WTC11 (cell line): ENCODE measurements at regions not wholly inside any gene's neighbourhood (a gene's known extent, or its start where the extent isn't known, plus 50 kb on each side); places are given as distances from the start of the nearest gene placed in this dataset.

Experiments used
- ATAC-seq: fragments of 200-7000 bp; cut with Tn5 transposase; 2 replicates; pipeline ENCODE4 v1.10.0; 2021; ENCODE audit warnings: mild to moderate bottlenecking, moderate library complexity
- CTCF ChIA-PET: fragments of 300-600 bp; sonication (Branson Sonifier 250); formaldehyde crosslinking; loops from one replicate; lab custom pipeline; 2021; ENCODE audit warnings: antibody characterized with exemption; lab: Charles Lee
- POLR2A ChIA-PET: fragments of 350-600 bp; sonication (Branson Sonifier 250); formaldehyde crosslinking; loops from one replicate; lab custom pipeline; 2021; ENCODE audit warnings: antibody characterized with exemption; lab: Charles Lee
- DNase-seq: peaks from one replicate; pipeline ENCODE4 v3.0.0; 2021; ENCODE audit warnings: low spot score
- H3K27ac Mint-ChIP-seq: 2 replicates; pipeline ENCODE4 v1.8.0; 2021; ENCODE audit warnings: mixed read lengths
- H3K27me3 Mint-ChIP-seq: 2 replicates; pipeline ENCODE4 v1.8.0; 2021; ENCODE audit warnings: low read depth, mild to moderate bottlenecking, moderate library complexity, mixed read lengths
- H3K36me3 Mint-ChIP-seq: 2 replicates; pipeline ENCODE4 v1.8.0; 2021; ENCODE audit warnings: mixed read lengths
- H3K4me1 Mint-ChIP-seq: 2 replicates; pipeline ENCODE4 v1.8.0; 2022; ENCODE audit warnings: mixed read lengths
- H3K4me3 Mint-ChIP-seq: 2 replicates; pipeline ENCODE4 v1.8.0; 2021; ENCODE audit warnings: mild to moderate bottlenecking, moderate library complexity, mixed read lengths
- H3K9me3 Mint-ChIP-seq: 2 replicates; pipeline ENCODE4 v1.8.0; 2021; ENCODE audit warnings: mixed read lengths
- AR ChIP-seq: fragments of 250-450 bp; sonication (Bioruptor Pico); IDR thresholded peaks from 2 replicates; pipeline ENCODE4 v1.9.0; 2021; ENCODE audit warnings: mild to moderate bottlenecking
- ATF2 ChIP-seq: sonication (generic); formaldehyde crosslinking; IDR thresholded peaks from 2 replicates; pipeline ENCODE4 v1.8.1; 2022; ENCODE audit warnings: low read depth, missing genetic modification reagents, borderline replicate concordance
- ATF3 ChIP-seq: sonication (generic); formaldehyde crosslinking; conservative IDR thresholded peaks from 2 replicates; pipeline ENCODE4 v1.8.1; 2022; ENCODE audit warnings: mild to moderate bottlenecking, missing genetic modification reagents
- CTCF ChIP-seq: fragments of 200-600 bp; IDR thresholded peaks from 2 replicates; pipeline ENCODE4 v1.8.0; 2022; ENCODE audit warnings: antibody characterized with exemption
- E2F1 ChIP-seq: sonication (generic); formaldehyde crosslinking; IDR thresholded peaks from 2 replicates; pipeline ENCODE4 v1.8.0; 2022; ENCODE audit warnings: mild to moderate bottlenecking, missing genetic modification reagents
- ELF4 ChIP-seq: sonication (generic); formaldehyde crosslinking; IDR thresholded peaks from 2 replicates; pipeline ENCODE4 v1.8.1; 2022; ENCODE audit warnings: low read depth, mild to moderate bottlenecking, moderate library complexity, missing genetic modification reagents
- EMX1 ChIP-seq: fragments of 250-450 bp; sonication (Bioruptor Pico); IDR thresholded peaks from 2 replicates; pipeline ENCODE4 v1.8.0; 2021; ENCODE audit warnings: mild to moderate bottlenecking
- FOXJ3 ChIP-seq: sonication (generic); formaldehyde crosslinking; IDR thresholded peaks from 2 replicates; pipeline ENCODE4 v1.9.0; 2021; ENCODE audit warnings: missing genetic modification reagents, mild to moderate bottlenecking, borderline replicate concordance
- FOXK1 ChIP-seq: sonication (generic); formaldehyde crosslinking; IDR thresholded peaks from 2 replicates; pipeline ENCODE4 v1.8.0; 2022; ENCODE audit warnings: mild to moderate bottlenecking, moderate library complexity, missing genetic modification reagents
- GABPB1 ChIP-seq: sonication (generic); formaldehyde crosslinking; IDR thresholded peaks from 2 replicates; pipeline ENCODE4 v1.8.1; 2023; ENCODE audit warnings: mild to moderate bottlenecking, missing genetic modification reagents
- GRHL2 ChIP-seq: fragments of 250-450 bp; sonication (Bioruptor Pico); IDR thresholded peaks from 2 replicates; pipeline ENCODE4 v1.8.0; 2022; ENCODE audit warnings: mild to moderate bottlenecking, moderate library complexity; ENCODE audit not compliant: insufficient replicate concordance, severe bottlenecking
- GTF2I ChIP-seq: fragments of 250-450 bp; sonication (Bioruptor Pico); conservative IDR thresholded peaks from 2 replicates; pipeline ENCODE4 v1.4.0; 2021; ENCODE audit warnings: mild to moderate bottlenecking
- NFATC4 ChIP-seq: fragments of 250-450 bp; sonication (Bioruptor Pico); IDR thresholded peaks from 2 replicates; pipeline ENCODE4 v1.9.0; 2021; ENCODE audit warnings: mild to moderate bottlenecking
- NFYB ChIP-seq: sonication (generic); formaldehyde crosslinking; conservative IDR thresholded peaks from 2 replicates; pipeline ENCODE4 v1.8.0; 2022; ENCODE audit warnings: low read depth, missing genetic modification reagents
- OVOL2 ChIP-seq: fragments of 250-450 bp; sonication (Bioruptor Pico); IDR thresholded peaks from 2 replicates; pipeline ENCODE4 v1.9.0; 2021; ENCODE audit warnings: mild to moderate bottlenecking, borderline replicate concordance
- ZBTB43 ChIP-seq: sonication (generic); formaldehyde crosslinking; IDR thresholded peaks from 2 replicates; pipeline ENCODE4 v1.8.1; 2023; ENCODE audit warnings: mild to moderate bottlenecking, missing genetic modification reagents
- ZNF219 ChIP-seq: sonication (generic); formaldehyde crosslinking; IDR thresholded peaks from 2 replicates; pipeline ENCODE4 v1.8.0; 2023; ENCODE audit warnings: missing genetic modification reagents, mild to moderate bottlenecking, borderline replicate concordance
- ZNF416 ChIP-seq: fragments of 250-450 bp; sonication (Bioruptor Pico); IDR thresholded peaks from 2 replicates; pipeline ENCODE4 v1.9.0; 2021; ENCODE audit warnings: mild to moderate bottlenecking, inconsistent platforms
- ZNF512 ChIP-seq: sonication (generic); formaldehyde crosslinking; IDR thresholded peaks from 2 replicates; pipeline ENCODE4 v1.8.1; 2022; ENCODE audit warnings: missing genetic modification reagents, borderline replicate concordance
- ZNF532 ChIP-seq: fragments of 250-450 bp; sonication (Bioruptor Pico); IDR thresholded peaks from 2 replicates; pipeline ENCODE4 v1.9.0; 2021; ENCODE audit warnings: mild to moderate bottlenecking, borderline replicate concordance
- ZNF671 ChIP-seq: fragments of 250-450 bp; sonication (Bioruptor Pico); IDR thresholded peaks from 2 replicates; pipeline ENCODE4 v1.8.0; 2021; ENCODE audit warnings: mild to moderate bottlenecking

GRCh38 chr4:137090951-137091350, 441.3 kb downstream of the PCDH18 start (continued):
- TF ChIP-seq NFATC4 (no peak), EMX1 (CRISPR knock-in tag) (no peak), ATF2 (no peak)

- CTCF ChIA-PET, result no interaction called here
These were observed 448.6 kb downstream of the PCDH18 start for GRCh38 chr4:137083571-137084135.

GRCh38 chr4:137082061-137082460, 450.2 kb downstream of the PCDH18 start:
- ChIA-PET CTCF (no interaction called here), POLR2A (no interaction called here)
- H3K36me3 Mint-ChIP-seq, result no peaks in the 10 kb centered on the region
- DNase-seq (no peak), ATAC-seq (no peak)
- no peaks in the 10 kb centered on the region for H3K9me3 Mint-ChIP-seq
- no peaks in the 10 kb centered on the region for H3K4me1 Mint-ChIP-seq
- H3K4me3 Mint-ChIP-seq, result no peak overlapping the region
- no peak overlapping the region for H3K27ac Mint-ChIP-seq
- H3K27me3 Mint-ChIP-seq, result no peaks in the 10 kb centered on the region
- TF ChIP-seq NFYB (no peak), CTCF (no peak), GABPB1 (CRISPR knock-in tag) (no peak), ELF4 (no peak), ZNF512 (no peak), AR (CRISPR knock-in tag) (no peak), E2F1 (no peak), ATF3 (CRISPR knock-in tag) (no peak), ZNF532 (CRISPR knock-in tag) (no peak), FOXK1 (CRISPR knock-in tag) (no peak), ZNF219 (CRISPR knock-in tag) (no peak)

More at GRCh38 chr4:137083571-137084135, 448.6 kb downstream of the PCDH18 start:
- H3K27me3 Mint-ChIP-seq, result no peaks in the 10 kb centered on the region
- POLR2A ChIA-PET, result no interaction called here
- no peaks in the 10 kb centered on the region for H3K4me1 Mint-ChIP-seq
- ATAC-seq (no peak), DNase-seq (no peak)
- no peak overlapping the region for H3K4me3 Mint-ChIP-seq
- H3K36me3 Mint-ChIP-seq, result no peaks in the 10 kb centered on the region
- no peaks in the 10 kb centered on the region for H3K9me3 Mint-ChIP-seq
- TF ChIP-seq GRHL2 (no peak), ZNF416 (no peak), ZBTB43 (CRISPR knock-in tag) (no peak), OVOL2 (CRISPR knock-in tag) (no peak), FOXJ3 (CRISPR knock-in tag) (no peak), FOXK1 (CRISPR knock-in tag) (no peak), GTF2I (CRISPR knock-in tag) (no peak), ZNF671 (CRISPR knock-in tag) (no peak)
- no peak overlapping the region for H3K27ac Mint-ChIP-seq
